ENCODE measurements at regions not wholly inside any gene's neighbourhood (a gene's known extent, or its start where the extent isn't known, plus 50 kb on each side); places are given as distances from the start of the nearest gene placed in this dataset.

DNA sequence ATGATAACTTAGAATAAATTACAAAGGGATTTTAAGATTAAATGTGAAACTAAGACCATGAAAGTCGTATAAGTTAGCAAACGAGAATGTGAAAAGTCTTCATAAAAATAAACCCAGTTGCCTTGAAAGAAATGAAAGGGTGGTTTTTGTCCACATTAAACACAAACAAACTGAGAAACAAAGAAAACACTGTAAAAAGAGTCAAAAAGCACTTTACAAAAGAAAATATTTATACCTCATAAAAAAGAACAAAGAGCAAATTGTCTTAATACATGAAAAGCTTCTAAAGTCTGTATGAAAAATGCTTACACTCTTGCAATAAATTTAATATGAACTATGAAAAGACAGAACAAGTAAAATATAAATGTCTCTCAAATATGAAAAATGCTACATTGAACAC lies 865.9 kb upstream of the CADM2 start:
- Histone ChIP-seq H3K9me3 (ENCODE audit: insufficient read depth, low read depth, low read length) (no peaks in the 10 kb centered on the region), H3K36me3 (ENCODE audit: insufficient read depth, low read depth, low read length) (no peaks in the 10 kb centered on the region), H3K9ac (ENCODE audit: low read depth, low read length) (no peak overlapping the region), H3K27ac (ENCODE audit: low read length) (no peak overlapping the region), H3K27me3 (ENCODE audit: insufficient read depth, low read length) (no peaks in the 10 kb centered on the region), H3K4me1 (ENCODE audit: insufficient read depth, low read length) (no peaks in the 10 kb centered on the region), H3K4me3 (ENCODE audit: low read length) (no peak overlapping the region)

DNA sequence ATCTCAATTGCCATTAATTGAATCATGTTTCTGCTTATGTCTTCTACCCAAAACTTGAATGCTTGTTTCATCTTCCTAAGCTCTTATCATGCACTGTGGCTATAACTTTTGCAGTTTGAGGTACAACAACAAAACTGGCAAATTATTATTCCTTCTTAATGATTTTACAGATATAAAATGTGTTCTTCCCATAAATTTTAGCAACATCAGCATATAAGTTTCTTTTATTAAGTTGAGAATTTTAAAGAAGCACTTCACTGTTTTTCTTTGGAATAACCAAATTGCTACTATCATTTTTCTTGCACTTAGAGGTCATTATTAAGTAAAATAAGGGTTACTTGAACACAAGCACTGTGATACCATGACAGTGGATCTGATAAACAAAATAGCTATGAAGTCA lies 862.6 kb upstream of the CADM2 start:
- no peaks in the 10 kb centered on the region for H3K27me3 ChIP-seq (ENCODE audit: insufficient read depth, low read length)
- H3K4me3 ChIP-seq (ENCODE audit: low read length), result no peak overlapping the region
- no peaks in the 10 kb centered on the region for H3K4me1 ChIP-seq (ENCODE audit: insufficient read depth, low read length)
- no peaks in the 10 kb centered on the region for H3K36me3 ChIP-seq (ENCODE audit: insufficient read depth, low read depth, low read length)
- no peak overlapping the region for H3K27ac ChIP-seq (ENCODE audit: low read length)
- no peak overlapping the region for H3K9ac ChIP-seq (ENCODE audit: low read depth, low read length)
- H3K9me3 ChIP-seq (ENCODE audit: insufficient read depth, low read depth, low read length), result no peaks in the 10 kb centered on the region

DNA sequence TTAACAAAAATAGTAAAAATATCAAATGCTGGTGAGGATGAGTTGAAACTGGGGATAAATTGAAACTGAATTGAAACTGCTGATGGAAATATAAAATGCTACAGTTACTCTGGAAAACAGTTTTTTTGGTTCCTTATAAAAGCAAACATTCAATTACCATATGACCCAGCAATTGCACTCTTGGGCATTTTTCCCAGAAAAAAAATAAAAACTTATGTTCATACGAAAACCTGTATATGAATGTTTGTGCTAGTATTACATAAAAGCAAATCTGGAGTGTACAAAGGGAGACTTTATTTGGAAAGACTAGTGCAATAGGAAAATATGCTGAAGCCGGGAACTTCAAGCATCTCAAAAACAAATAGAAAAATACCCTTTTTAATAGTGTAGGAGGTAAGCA lies 857.9 kb upstream of the CADM2 start:
- Histone ChIP-seq H3K9me3 (ENCODE audit: insufficient read depth, low read depth, low read length) (no peaks in the 10 kb centered on the region), H3K27me3 (ENCODE audit: insufficient read depth, low read length) (no peaks in the 10 kb centered on the region), H3K4me1 (ENCODE audit: insufficient read depth, low read length) (no peaks in the 10 kb centered on the region), H3K27ac (ENCODE audit: low read length) (no peak overlapping the region), H3K4me3 (ENCODE audit: low read length) (no peak overlapping the region), H3K36me3 (ENCODE audit: insufficient read depth, low read depth, low read length) (no peaks in the 10 kb centered on the region), H3K9ac (ENCODE audit: low read depth, low read length) (no peak overlapping the region)

DNA sequence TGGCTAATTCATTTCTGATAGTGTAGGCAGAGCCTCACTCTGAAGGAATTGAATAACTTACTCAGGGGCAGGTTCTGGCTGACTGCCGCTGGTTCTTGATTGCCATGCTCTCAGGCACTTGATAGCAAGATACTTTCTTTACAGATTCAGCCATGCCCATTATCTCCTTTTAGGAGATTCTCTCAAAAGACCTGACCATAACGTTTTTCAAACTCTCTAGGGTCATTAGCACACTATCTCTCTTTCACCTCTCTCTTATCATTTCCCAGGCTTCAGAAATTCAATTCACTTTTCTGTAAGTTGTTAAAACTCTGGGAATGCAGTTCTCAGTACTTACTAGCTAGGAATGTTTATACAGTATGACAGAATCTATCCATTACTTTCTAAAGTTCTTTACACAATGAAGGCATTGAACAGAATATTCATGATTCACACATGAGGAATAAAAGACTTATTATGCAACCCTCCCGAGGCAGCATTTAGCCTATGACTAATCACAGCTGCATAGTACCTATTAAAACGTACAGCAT lies 850.3 kb upstream of the CADM2 start:
- no peak overlapping the region for H3K9ac ChIP-seq (ENCODE audit: low read depth, low read length)
- no peaks in the 10 kb centered on the region for H3K9me3 ChIP-seq (ENCODE audit: insufficient read depth, low read depth, low read length)
- no peak overlapping the region for H3K27ac ChIP-seq (ENCODE audit: low read length)
- H3K36me3 ChIP-seq (ENCODE audit: insufficient read depth, low read depth, low read length), result no peaks in the 10 kb centered on the region
- no peaks in the 10 kb centered on the region for H3K27me3 ChIP-seq (ENCODE audit: insufficient read depth, low read length)
- H3K4me3 ChIP-seq (ENCODE audit: low read length), result no peak overlapping the region
- H3K4me1 ChIP-seq (ENCODE audit: insufficient read depth, low read length), result peaks cover 17% of the 10 kb centered on the region

DNA sequence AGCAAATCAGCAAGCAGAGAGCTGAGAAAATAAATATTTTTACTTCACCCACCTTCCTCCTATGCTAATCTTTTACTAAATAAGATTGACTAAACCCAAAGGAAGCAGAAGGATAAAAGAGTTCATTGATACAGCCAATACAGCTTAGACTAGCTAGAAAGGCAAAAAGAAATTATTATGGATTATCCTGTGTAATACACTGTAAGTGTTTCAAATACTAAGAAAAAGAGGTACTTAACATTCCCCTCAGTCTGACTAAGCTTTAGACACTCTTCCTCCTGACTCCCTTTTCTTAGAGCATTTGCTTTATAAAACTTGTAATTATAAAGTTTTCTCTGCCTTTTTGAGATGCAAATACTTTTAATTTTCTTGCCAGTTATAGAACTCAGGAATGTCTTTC lies 848.9 kb upstream of the CADM2 start:
- Histone ChIP-seq H3K36me3 (ENCODE audit: insufficient read depth, low read depth, low read length) (no peaks in the 10 kb centered on the region), H3K9ac (ENCODE audit: low read depth, low read length) (no peak overlapping the region), H3K4me3 (ENCODE audit: low read length) (no peak overlapping the region), H3K27ac (ENCODE audit: low read length) (no peak overlapping the region), H3K4me1 (ENCODE audit: insufficient read depth, low read length) (peaks cover 17% of the 10 kb centered on the region), H3K27me3 (ENCODE audit: insufficient read depth, low read length) (no peaks in the 10 kb centered on the region), H3K9me3 (ENCODE audit: insufficient read depth, low read depth, low read length) (no peaks in the 10 kb centered on the region)

DNA sequence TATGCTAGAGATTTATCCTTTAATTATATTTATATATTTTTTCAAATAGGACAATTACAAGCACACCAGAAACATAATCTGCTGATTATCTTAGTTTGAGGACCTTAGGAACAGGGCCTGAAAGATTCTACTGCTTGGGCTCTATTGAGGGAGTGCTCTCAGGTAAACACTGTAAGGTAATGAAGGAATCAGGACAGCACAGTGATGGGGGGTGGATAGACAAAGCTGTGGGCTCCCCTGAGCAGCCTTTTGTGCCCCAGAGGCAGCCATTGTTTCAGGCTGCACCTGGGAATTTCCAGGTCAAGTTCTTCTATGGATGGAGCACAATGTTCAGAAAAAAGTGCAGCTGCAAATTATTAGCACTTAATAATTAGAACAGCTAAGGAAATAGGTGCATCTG lies 848.0 kb upstream of the CADM2 start:
- Histone ChIP-seq H3K4me1 (ENCODE audit: insufficient read depth, low read length) (peaks cover 17% of the 10 kb centered on the region), H3K27ac (ENCODE audit: low read length) (no peak overlapping the region), H3K27me3 (ENCODE audit: insufficient read depth, low read length) (no peaks in the 10 kb centered on the region), H3K36me3 (ENCODE audit: insufficient read depth, low read depth, low read length) (no peaks in the 10 kb centered on the region), H3K4me3 (ENCODE audit: low read length) (no peak overlapping the region), H3K9ac (ENCODE audit: low read depth, low read length) (no peak overlapping the region), H3K9me3 (ENCODE audit: insufficient read depth, low read depth, low read length) (no peaks in the 10 kb centered on the region)

DNA sequence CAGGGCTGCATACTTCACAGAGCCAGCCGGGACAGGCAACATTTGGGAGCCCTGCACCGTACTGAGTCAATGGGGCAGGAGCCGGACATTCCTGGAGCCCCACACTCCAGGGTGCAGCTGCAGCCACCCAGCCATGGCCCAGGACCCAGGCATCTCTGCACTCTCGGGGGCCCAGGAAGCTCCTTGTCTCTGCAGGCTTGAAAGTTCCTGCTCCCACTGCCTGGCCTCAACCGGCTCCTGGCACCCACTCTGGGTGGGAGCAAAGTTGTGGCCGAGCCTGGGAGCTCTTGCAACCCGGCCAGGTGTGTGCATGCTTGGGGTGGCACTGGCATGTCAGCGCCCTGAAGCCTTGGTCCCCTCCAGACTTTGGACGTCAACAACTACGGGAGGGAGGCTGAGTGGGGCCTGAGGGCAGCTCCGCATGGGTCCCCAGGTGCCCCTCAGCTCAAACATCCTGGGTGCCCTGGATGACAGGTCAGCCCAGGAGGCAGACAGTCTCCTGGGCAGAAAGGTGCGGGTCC lies 833.5 kb upstream of the CADM2 start:
- Histone ChIP-seq H3K27ac (ENCODE audit: low read length) (no peak overlapping the region), H3K4me3 (ENCODE audit: low read length) (no peak overlapping the region), H3K9ac (ENCODE audit: low read depth, low read length) (no peak overlapping the region), H3K9me3 (ENCODE audit: insufficient read depth, low read depth, low read length) (no peaks in the 10 kb centered on the region), H3K36me3 (ENCODE audit: insufficient read depth, low read depth, low read length) (no peaks in the 10 kb centered on the region), H3K27me3 (ENCODE audit: insufficient read depth, low read length) (no peaks in the 10 kb centered on the region), H3K4me1 (ENCODE audit: insufficient read depth, low read length) (no peaks in the 10 kb centered on the region)

DNA sequence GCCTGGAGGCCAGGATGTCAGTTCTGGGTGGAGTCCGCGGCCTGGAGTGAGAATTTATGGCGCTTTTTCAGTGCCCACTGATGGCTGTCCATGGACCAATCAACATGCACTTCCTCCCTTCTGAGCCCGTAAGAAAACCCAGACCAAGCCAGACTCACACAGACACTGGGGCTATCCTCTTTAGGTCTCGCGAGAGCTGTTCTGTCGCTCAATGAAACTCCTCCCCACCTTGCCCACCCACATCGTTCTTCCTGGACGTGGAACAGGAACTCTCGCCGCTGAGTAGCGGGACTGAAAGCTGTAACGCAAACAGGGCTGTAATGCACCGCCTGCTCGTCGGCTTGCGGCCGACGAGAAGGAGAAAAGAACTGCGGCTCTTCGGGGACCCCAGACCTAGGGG lies 833.0 kb upstream of the CADM2 start:
- Histone ChIP-seq H3K36me3 (ENCODE audit: insufficient read depth, low read depth, low read length) (no peaks in the 10 kb centered on the region), H3K4me3 (ENCODE audit: low read length) (no peak overlapping the region), H3K27me3 (ENCODE audit: insufficient read depth, low read length) (no peaks in the 10 kb centered on the region), H3K27ac (ENCODE audit: low read length) (no peak overlapping the region), H3K4me1 (ENCODE audit: insufficient read depth, low read length) (no peaks in the 10 kb centered on the region), H3K9me3 (ENCODE audit: insufficient read depth, low read depth, low read length) (no peaks in the 10 kb centered on the region), H3K9ac (ENCODE audit: low read depth, low read length) (no peak overlapping the region)

DNA sequence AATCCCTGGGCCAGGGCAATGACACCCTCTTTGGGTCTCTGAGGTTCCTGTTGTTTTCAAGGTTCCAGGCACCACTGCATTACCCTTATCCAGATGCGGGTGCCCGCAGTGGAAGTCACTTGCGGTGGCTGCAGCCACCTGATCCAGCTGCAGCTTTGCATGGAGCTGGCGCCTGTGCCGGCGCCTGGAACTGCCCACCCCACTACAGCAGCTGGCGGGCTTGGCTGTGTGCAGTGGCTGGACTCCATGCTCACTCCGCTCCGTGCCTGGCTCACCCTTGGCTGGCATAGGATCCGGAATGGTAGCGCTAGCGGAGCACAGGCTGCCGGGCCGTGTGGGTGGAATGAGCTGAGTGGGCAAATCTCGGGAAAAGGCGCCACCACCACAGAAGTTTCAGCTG lies 832.6 kb upstream of the CADM2 start:
- Histone ChIP-seq H3K9me3 (ENCODE audit: insufficient read depth, low read depth, low read length) (no peaks in the 10 kb centered on the region), H3K27ac (ENCODE audit: low read length) (no peak overlapping the region), H3K4me3 (ENCODE audit: low read length) (no peak overlapping the region), H3K27me3 (ENCODE audit: insufficient read depth, low read length) (no peaks in the 10 kb centered on the region), H3K9ac (ENCODE audit: low read depth, low read length) (no peak overlapping the region), H3K4me1 (ENCODE audit: insufficient read depth, low read length) (no peaks in the 10 kb centered on the region), H3K36me3 (ENCODE audit: insufficient read depth, low read depth, low read length) (no peaks in the 10 kb centered on the region)

DNA sequence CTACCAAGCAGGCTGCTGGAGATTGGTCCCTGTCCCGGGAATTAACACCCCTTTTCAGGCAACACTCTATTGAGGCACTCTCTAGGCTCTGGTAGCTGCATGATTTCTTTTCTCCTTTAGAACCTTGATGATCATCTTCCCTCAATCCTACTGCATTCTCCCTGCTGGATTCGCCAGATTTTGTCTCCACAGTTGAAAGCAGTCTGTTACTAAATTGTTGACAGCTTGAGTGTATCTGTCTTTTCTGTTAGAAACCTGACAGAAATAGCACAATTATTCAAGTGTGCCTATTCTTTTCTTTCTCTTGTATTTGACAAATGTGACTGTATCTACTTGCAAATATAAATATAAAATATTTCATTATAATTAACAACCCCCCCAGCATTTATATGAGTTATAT lies 830.8 kb upstream of the CADM2 start:
- Histone ChIP-seq H3K9me3 (ENCODE audit: insufficient read depth, low read depth, low read length) (no peaks in the 10 kb centered on the region), H3K9ac (ENCODE audit: low read depth, low read length) (no peak overlapping the region), H3K27ac (ENCODE audit: low read length) (no peak overlapping the region), H3K36me3 (ENCODE audit: insufficient read depth, low read depth, low read length) (no peaks in the 10 kb centered on the region), H3K4me1 (ENCODE audit: insufficient read depth, low read length) (no peaks in the 10 kb centered on the region), H3K27me3 (ENCODE audit: insufficient read depth, low read length) (no peaks in the 10 kb centered on the region), H3K4me3 (ENCODE audit: low read length) (no peak overlapping the region)

DNA sequence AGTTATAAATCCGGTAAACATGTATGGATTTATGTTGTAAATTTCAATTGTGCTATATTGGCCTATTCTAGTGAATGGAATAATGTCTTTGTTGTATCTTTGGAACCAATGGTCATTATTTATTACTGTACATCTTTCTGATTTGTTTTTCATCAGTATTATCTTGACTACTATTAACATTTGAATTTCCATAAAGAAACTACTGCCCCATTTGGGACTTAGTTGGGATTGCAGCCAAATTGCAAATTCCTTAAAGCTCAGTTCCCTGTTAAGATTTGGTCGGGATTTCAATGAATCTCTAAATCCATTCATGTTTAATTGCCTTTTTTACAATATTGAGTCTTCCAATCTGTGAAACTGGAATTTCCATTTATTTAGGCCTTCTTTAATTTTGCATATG lies 822.4 kb upstream of the CADM2 start:
- Histone ChIP-seq H3K4me3 (ENCODE audit: low read length) (no peak overlapping the region), H3K9me3 (ENCODE audit: insufficient read depth, low read depth, low read length) (no peaks in the 10 kb centered on the region), H3K27me3 (ENCODE audit: insufficient read depth, low read length) (no peaks in the 10 kb centered on the region), H3K4me1 (ENCODE audit: insufficient read depth, low read length) (no peaks in the 10 kb centered on the region), H3K9ac (ENCODE audit: low read depth, low read length) (no peak overlapping the region), H3K36me3 (ENCODE audit: insufficient read depth, low read depth, low read length) (no peaks in the 10 kb centered on the region), H3K27ac (ENCODE audit: low read length) (no peak overlapping the region)

DNA sequence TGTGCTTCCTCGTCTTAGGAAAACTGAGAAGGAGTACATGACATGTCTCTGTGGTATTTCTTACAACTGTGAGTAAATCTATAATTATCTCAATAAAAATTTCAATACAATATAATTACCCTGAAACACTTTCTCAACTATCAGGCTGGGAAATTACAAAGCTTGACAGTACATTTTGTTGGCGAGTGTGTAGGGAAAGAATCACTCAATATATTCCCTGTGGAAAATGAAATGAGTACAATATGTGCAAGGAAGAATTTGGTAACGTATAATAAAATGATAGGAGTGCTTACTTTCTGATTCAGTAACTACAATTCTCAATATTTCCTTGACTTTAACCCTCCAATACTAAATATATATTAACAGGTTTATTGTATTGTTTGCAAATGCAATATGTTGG lies 818.2 kb upstream of the CADM2 start:
- H3K27ac ChIP-seq (ENCODE audit: low read length), result no peak overlapping the region

DNA sequence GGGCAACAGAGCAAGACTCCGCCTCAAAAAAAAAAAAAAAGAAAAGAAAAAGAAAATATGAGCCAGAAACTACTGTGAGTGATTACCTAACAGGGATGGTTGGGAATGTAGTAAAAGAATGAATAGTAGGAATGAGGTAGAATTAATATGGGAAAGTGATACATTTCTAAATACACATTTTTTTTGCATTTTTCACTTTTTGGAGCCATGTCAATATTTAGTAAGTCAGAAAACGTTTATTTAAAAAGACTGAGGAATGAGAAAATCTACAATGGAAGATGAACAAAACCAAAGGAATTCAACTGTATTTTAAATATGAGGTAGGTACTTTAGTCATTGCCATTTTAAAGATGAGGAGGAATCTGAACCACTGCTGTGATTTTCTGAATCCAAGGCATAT lies 817.2 kb upstream of the CADM2 start:
- Histone ChIP-seq H3K27me3 (ENCODE audit: insufficient read depth, low read length) (no peaks in the 10 kb centered on the region), H3K4me3 (ENCODE audit: low read length) (no peak overlapping the region), H3K9ac (ENCODE audit: low read depth, low read length) (no peak overlapping the region), H3K9me3 (ENCODE audit: insufficient read depth, low read depth, low read length) (no peaks in the 10 kb centered on the region), H3K36me3 (ENCODE audit: insufficient read depth, low read depth, low read length) (no peaks in the 10 kb centered on the region), H3K4me1 (ENCODE audit: insufficient read depth, low read length) (no peaks in the 10 kb centered on the region), H3K27ac (ENCODE audit: low read length) (no peak overlapping the region)

More for the DNA sequence above, 818.2 kb upstream of the CADM2 start:
- Histone ChIP-seq H3K4me3 (ENCODE audit: low read length) (no peak overlapping the region), H3K36me3 (ENCODE audit: insufficient read depth, low read depth, low read length) (no peaks in the 10 kb centered on the region), H3K27me3 (ENCODE audit: insufficient read depth, low read length) (no peaks in the 10 kb centered on the region), H3K9ac (ENCODE audit: low read depth, low read length) (no peak overlapping the region), H3K4me1 (ENCODE audit: insufficient read depth, low read length) (no peaks in the 10 kb centered on the region), H3K9me3 (ENCODE audit: insufficient read depth, low read depth, low read length) (no peaks in the 10 kb centered on the region)
